PC-9 (cell line): ENCODE measurements at regions not wholly inside any gene's neighbourhood (a gene's known extent, or its start where the extent isn't known, plus 50 kb on each side); places are given as distances from the start of the nearest gene placed in this dataset.
"Not testable (repeated sequence)": the region's sequence is repeated elsewhere in the genome, so short reads cannot be mapped to it uniquely, and the experiment has no call there.

ENCODE experiments used
- BruUV-seq: library from RNA; stranded (reverse); fragments of 400-500 nt; replicated peaks from 2 replicates; lab custom pipeline; 2021; lab: Mats Ljungman, UMichigan
- CTCF ChIA-PET: fragments of 300-600 bp; sonication (Branson Sonifier 250); formaldehyde crosslinking; loops from one replicate; lab custom pipeline; 2022; ENCODE audit warnings: antibody characterized with exemption; lab: Charles Lee
- POLR2A ChIA-PET: fragments of 300-600 bp; sonication (Branson Sonifier 250); formaldehyde crosslinking; loops from one replicate; lab custom pipeline; 2022; ENCODE audit warnings: antibody characterized with exemption; ENCODE audit not compliant: unreplicated experiment; lab: Charles Lee
- DNase-seq, 2 experiments: peaks; one replicate each; pipeline versions ENCODE4 v3.0.0 to v3.0.0-alpha.2; 2015 to 2022; ENCODE audit warnings: mixed read lengths in 1 of 2
- H2AFZ ChIP-seq: fragments of 200-600 bp; sonication (generic); 2 replicates; pipeline ENCODE4 v1.8.1; 2017; ENCODE audit warnings: antibody characterized with exemption
- H3F3A ChIP-seq: fragments of 200-600 bp; sonication (generic); 2 replicates; pipeline ENCODE4 v1.8.1; 2017; ENCODE audit warnings: antibody characterized with exemption, mild to moderate bottlenecking, low read depth; ENCODE audit not compliant: insufficient read depth
- H3K27ac ChIP-seq: fragments of 200-600 bp; sonication (generic); 2 replicates; pipeline ENCODE4 v1.6.1; 2016; ENCODE audit warnings: mixed run types
- H3K27me3 ChIP-seq: fragments of 200-600 bp; sonication (generic); 2 replicates; pipeline ENCODE4 v1.6.1; 2016; ENCODE audit warnings: low read depth, mixed run types; ENCODE audit not compliant: insufficient read depth
- H3K36me3 ChIP-seq: fragments of 200-600 bp; sonication (generic); 2 replicates; pipeline ENCODE4 v1.6.1; 2016; ENCODE audit warnings: low read depth, mixed run types
- H3K4me1 ChIP-seq: fragments of 200-600 bp; sonication (generic); replicated peaks from 2 replicates; pipeline ENCODE4 v1.6.1; 2016; ENCODE audit warnings: mixed run types; ENCODE audit not compliant: insufficient read depth
- H3K4me2 ChIP-seq: fragments of 200-600 bp; sonication (generic); 2 replicates; pipeline ENCODE4 v1.6.1; 2017; ENCODE audit warnings: mixed run types
- H3K4me3 ChIP-seq: fragments of 200-600 bp; sonication (generic); 2 replicates; pipeline ENCODE4 v1.6.1; 2016; ENCODE audit warnings: mixed run types
- H3K79me2 ChIP-seq: fragments of 200-600 bp; sonication (generic); 2 replicates; pipeline ENCODE4 v1.6.1; 2017; ENCODE audit warnings: low read depth, mixed run types
- H3K9me2 ChIP-seq: fragments of 200-600 bp; sonication (generic); 2 replicates; pipeline ENCODE4 v1.8.1; 2017; ENCODE audit warnings: mild to moderate bottlenecking; ENCODE audit not compliant: insufficient read depth
- H3K9me3 ChIP-seq: fragments of 200-600 bp; sonication (generic); 2 replicates; pipeline ENCODE4 v1.8.1; 2016; ENCODE audit warnings: low read depth; ENCODE audit not compliant: insufficient read depth
- H4K20me1 ChIP-seq: fragments of 200-600 bp; sonication (generic); 2 replicates; pipeline ENCODE4 v1.8.1; 2017; ENCODE audit not compliant: insufficient read depth
- CTCF ChIP-seq: fragments of 200-600 bp; sonication (generic); conservative IDR thresholded peaks from 2 replicates; pipeline ENCODE4 v1.6.1; 2017; ENCODE audit warnings: mixed run types, antibody characterized with exemption, mild to moderate bottlenecking, moderate library complexity
- EZH2 ChIP-seq: fragments of 200-600 bp; sonication (generic); IDR thresholded peaks from 2 replicates; pipeline ENCODE4 v1.8.0; 2017; ENCODE audit warnings: antibody characterized with exemption, low read depth
- intact Hi-C: fragments of 100-400 bp; cut with micrococcal nuclease; formaldehyde crosslinking; loops from one replicate; pipeline ENCODE4 v1.10.0; 2022; ENCODE audit not compliant: unreplicated experiment

- intact Hi-C loops: no loop called here
Measured at GRCh38 chr2:65932571-65932970, 500.2 kb upstream of the SPRED2 start.

GRCh38 chr2:65931056-65931455 is 498.7 kb upstream of the SPRED2 start:
- Histone ChIP-seq H2AFZ (no peak overlapping the region), H3K36me3 (no peaks in the 10 kb centered on the region), H3K27me3 (0 out of 2 replicates have a peak, but pooled peaks cover 4% of the 10 kb centered on the region), H3F3A (no peaks in the 10 kb centered on the region), H3K27ac (no peak overlapping the region), H4K20me1 (no peaks in the 10 kb centered on the region), H3K4me2 (no peak overlapping the region), H3K4me1 (no peaks in the 10 kb centered on the region), H3K9me2 (no peaks in the 10 kb centered on the region), H3K4me3 (no peak overlapping the region), H3K9me3 (no peaks in the 10 kb centered on the region), H3K79me2 (no peaks in the 10 kb centered on the region)
- ChIA-PET CTCF (no interaction called here), POLR2A (no interaction called here)
- BruUV-seq: no TSS peak
- intact Hi-C loops: no loop called here
- DNase-seq: no peak
- TF ChIP-seq EZH2: no peak

More at GRCh38 chr2:65932571-65932970, 500.2 kb upstream of the SPRED2 start:
- TF ChIP-seq EZH2 (no peak), CTCF (no peak)
- BruUV-seq: no TSS peak
- Histone ChIP-seq H4K20me1 (no peaks in the 10 kb centered on the region), H2AFZ (no peak overlapping the region), H3F3A (no peaks in the 10 kb centered on the region), H3K27me3 (0 out of 2 replicates have a peak, but pooled peaks cover 4% of the 10 kb centered on the region), H3K36me3 (no peaks in the 10 kb centered on the region), H3K79me2 (no peaks in the 10 kb centered on the region), H3K9me2 (no peaks in the 10 kb centered on the region), H3K4me3 (no peak overlapping the region), H3K27ac (no peak overlapping the region), H3K9me3 (no peaks in the 10 kb centered on the region), H3K4me2 (no peak overlapping the region), H3K4me1 (no peaks in the 10 kb centered on the region)
- ChIA-PET POLR2A (no interaction called here), CTCF (no interaction called here)
- no peak for DNase-seq

GRCh38 chr2:65930259-65930658 is 497.9 kb upstream of the SPRED2 start:
- Histone ChIP-seq H3K36me3 (no peaks in the 10 kb centered on the region), H3K4me3 (no peak overlapping the region), H3K9me3 (no peaks in the 10 kb centered on the region), H3K27me3 (0 out of 2 replicates have a peak, but pooled peaks cover 4% of the 10 kb centered on the region), H2AFZ (no peak overlapping the region), H3K79me2 (no peaks in the 10 kb centered on the region), H3K27ac (no peak overlapping the region), H3K4me1 (no peaks in the 10 kb centered on the region), H4K20me1 (no peaks in the 10 kb centered on the region), H3K9me2 (no peaks in the 10 kb centered on the region), H3F3A (no peaks in the 10 kb centered on the region), H3K4me2 (no peak overlapping the region)
- TF ChIP-seq EZH2: no peak
- no peak for TF ChIP-seq CTCF
- no peak for DNase-seq
- intact Hi-C loops: no loop called here
- BruUV-seq: no TSS peak
- CTCF ChIA-PET: no interaction called here
- POLR2A ChIA-PET: no interaction called here

- CTCF ChIA-PET, H3K4me3 ChIP-seq, H3K4me2 ChIP-seq, H3K36me3 ChIP-seq, H3K27me3 ChIP-seq, H3K27ac ChIP-seq, POLR2A ChIA-PET, H4K20me1 ChIP-seq, H3K9me3 ChIP-seq, DNase-seq, H3K79me2 ChIP-seq, H3K4me1 ChIP-seq, H2AFZ ChIP-seq, H3F3A ChIP-seq, BruUV-seq, H3K9me2 ChIP-seq, intact Hi-C loops: not testable (repeated sequence)
Measured at GRCh38 chr2:65929664-65930063, 497.3 kb upstream of the SPRED2 start.
